IMR-90 (cell line): ENCODE measurements at regions not wholly inside any gene's neighbourhood (a gene's known extent, or its start where the extent isn't known, plus 50 kb on each side); places are given as distances from the start of the nearest gene placed in this dataset.

Source experiments
- BHLHE40 ChIP-seq: fragments of 150-350 bp; IDR thresholded peaks from 2 replicates; pipeline ENCODE4 v1.6.1; 2016; ENCODE audit warnings: mild to moderate bottlenecking, low read depth, low read length
- CEBPB ChIP-seq: IDR thresholded peaks from 2 replicates; pipeline ENCODE4 v1.6.1; 2012; ENCODE audit warnings: low read depth, low read length, improper control_type of control experiment
- FOS ChIP-seq: fragments of 150-350 bp; IDR thresholded peaks from 2 replicates; pipeline ENCODE4 v1.6.1; 2016; ENCODE audit warnings: low read depth, low read length
- MAFK ChIP-seq: IDR thresholded peaks from 2 replicates; pipeline ENCODE4 v1.6.1; 2012; ENCODE audit warnings: low read depth, low read length, improper control_type of control experiment
- MXI1 ChIP-seq: IDR thresholded peaks from 2 replicates; pipeline ENCODE4 v1.6.1; 2012; ENCODE audit warnings: low read depth, mild to moderate bottlenecking, low read length, moderate library complexity, borderline replicate concordance
- POLR2A ChIP-seq: IDR thresholded peaks from 2 replicates; pipeline ENCODE4 v1.6.1; 2012; ENCODE audit warnings: mild to moderate bottlenecking, low read depth, low read length
- RAD21 ChIP-seq: IDR thresholded peaks from 2 replicates; pipeline ENCODE4 v1.6.1; 2012; ENCODE audit warnings: low read length, improper control_type of control experiment
- RFX5 ChIP-seq: IDR thresholded peaks from 2 replicates; pipeline ENCODE4 v1.8.0; 2012; ENCODE audit warnings: low read depth, mild to moderate bottlenecking, low read length, moderate library complexity
- SMC3 ChIP-seq: fragments of 150-350 bp; IDR thresholded peaks from 2 replicates; pipeline ENCODE4 v1.6.1; 2016; ENCODE audit warnings: low read depth, mild to moderate bottlenecking, antibody characterized with exemption, low read length, moderate library complexity
- USF2 ChIP-seq: fragments of 150-350 bp; IDR thresholded peaks from 2 replicates; pipeline ENCODE4 v1.6.1; 2017; ENCODE audit warnings: mild to moderate bottlenecking, antibody characterized with exemption, low read length, low read depth
- TF ChIP-seq, protein P1 (sequence below): conservative IDR thresholded peaks from 2 replicates; pipeline ENCODE4 v1.5.1; 2012; ENCODE audit warnings: mild to moderate bottlenecking, low read depth, low read length, improper control_type of control experiment

DNA sequence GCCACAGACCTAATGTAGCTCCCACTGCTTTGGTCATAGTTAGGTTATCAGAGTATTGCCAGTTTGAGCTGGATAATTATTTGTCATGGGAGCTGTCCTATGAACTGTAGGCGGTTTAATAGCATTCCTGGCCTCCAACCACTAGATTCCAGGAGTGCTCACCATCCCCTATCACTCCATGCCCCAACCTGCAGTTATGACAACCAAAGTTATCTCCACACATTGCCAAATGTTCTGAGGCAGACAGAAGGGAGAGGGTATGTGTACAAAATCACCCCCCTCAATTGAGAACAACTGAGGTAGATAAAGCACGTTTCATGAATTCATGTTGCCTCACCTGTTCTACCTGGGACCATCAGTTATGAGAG is 119.0 kb upstream of the CACUL1 start:
- TF ChIP-seq POLR2A (no peak), SMC3 (no peak), MAFK (no peak), RAD21 (no peak), FOS (no peak), USF2 (no peak), MXI1 (no peak), CEBPB (no peak), BHLHE40 (no peak), RFX5 (no peak)
- TF ChIP-seq, protein P1, sequence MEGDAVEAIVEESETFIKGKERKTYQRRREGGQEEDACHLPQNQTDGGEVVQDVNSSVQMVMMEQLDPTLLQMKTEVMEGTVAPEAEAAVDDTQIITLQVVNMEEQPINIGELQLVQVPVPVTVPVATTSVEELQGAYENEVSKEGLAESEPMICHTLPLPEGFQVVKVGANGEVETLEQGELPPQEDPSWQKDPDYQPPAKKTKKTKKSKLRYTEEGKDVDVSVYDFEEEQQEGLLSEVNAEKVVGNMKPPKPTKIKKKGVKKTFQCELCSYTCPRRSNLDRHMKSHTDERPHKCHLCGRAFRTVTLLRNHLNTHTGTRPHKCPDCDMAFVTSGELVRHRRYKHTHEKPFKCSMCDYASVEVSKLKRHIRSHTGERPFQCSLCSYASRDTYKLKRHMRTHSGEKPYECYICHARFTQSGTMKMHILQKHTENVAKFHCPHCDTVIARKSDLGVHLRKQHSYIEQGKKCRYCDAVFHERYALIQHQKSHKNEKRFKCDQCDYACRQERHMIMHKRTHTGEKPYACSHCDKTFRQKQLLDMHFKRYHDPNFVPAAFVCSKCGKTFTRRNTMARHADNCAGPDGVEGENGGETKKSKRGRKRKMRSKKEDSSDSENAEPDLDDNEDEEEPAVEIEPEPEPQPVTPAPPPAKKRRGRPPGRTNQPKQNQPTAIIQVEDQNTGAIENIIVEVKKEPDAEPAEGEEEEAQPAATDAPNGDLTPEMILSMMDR = no peak
